Muscle of leg (tissue), 3 donors: ENCODE measurements at regions not wholly inside any gene's neighbourhood (a gene's known extent, or its start where the extent isn't known, plus 50 kb on each side); places are given as distances from the start of the nearest gene placed in this dataset.
"Not testable (repeated sequence)": the region's sequence is repeated elsewhere in the genome, so short reads cannot be mapped to it uniquely, and the experiment has no call there.

Experiments used
- DNase-seq: peaks from one replicate; pipeline ENCODE4 v3.0.0; 2013
- H3K27ac ChIP-seq: one replicate; pipeline ENCODE4 v1.5.1; 2013; ENCODE audit warnings: mild to moderate bottlenecking, low read length, control low read depth
- H3K27me3 ChIP-seq: one replicate; pipeline ENCODE4 v1.6.1; 2013; ENCODE audit warnings: low read length; ENCODE audit not compliant: control insufficient read depth, insufficient read depth
- H3K36me3 ChIP-seq: one replicate; pipeline ENCODE4 v1.6.1; 2013; ENCODE audit warnings: low read length; ENCODE audit not compliant: control insufficient read depth, insufficient read depth
- H3K4me1 ChIP-seq: one replicate; pipeline ENCODE4 v1.6.1; 2013; ENCODE audit warnings: low read length; ENCODE audit not compliant: control insufficient read depth, insufficient read depth
- H3K4me3 ChIP-seq: one replicate; pipeline ENCODE4 v1.5.1; 2013; ENCODE audit warnings: low read length, control low read depth
- H3K9me3 ChIP-seq: replicated peaks from 2 replicates; pipeline ENCODE4 v1.6.1; 2013; ENCODE audit warnings: low read depth, low read length; ENCODE audit not compliant: control insufficient read depth
- WGBS: methylation state at CpG from one replicate; pipeline ENCODE4 v1.1.5; 2013; ENCODE audit warnings: missing lambda C conversion rate; ENCODE audit not compliant: insufficient coverage; 5-methylcytosine and 5-hydroxymethylcytosine counted together

DNA sequence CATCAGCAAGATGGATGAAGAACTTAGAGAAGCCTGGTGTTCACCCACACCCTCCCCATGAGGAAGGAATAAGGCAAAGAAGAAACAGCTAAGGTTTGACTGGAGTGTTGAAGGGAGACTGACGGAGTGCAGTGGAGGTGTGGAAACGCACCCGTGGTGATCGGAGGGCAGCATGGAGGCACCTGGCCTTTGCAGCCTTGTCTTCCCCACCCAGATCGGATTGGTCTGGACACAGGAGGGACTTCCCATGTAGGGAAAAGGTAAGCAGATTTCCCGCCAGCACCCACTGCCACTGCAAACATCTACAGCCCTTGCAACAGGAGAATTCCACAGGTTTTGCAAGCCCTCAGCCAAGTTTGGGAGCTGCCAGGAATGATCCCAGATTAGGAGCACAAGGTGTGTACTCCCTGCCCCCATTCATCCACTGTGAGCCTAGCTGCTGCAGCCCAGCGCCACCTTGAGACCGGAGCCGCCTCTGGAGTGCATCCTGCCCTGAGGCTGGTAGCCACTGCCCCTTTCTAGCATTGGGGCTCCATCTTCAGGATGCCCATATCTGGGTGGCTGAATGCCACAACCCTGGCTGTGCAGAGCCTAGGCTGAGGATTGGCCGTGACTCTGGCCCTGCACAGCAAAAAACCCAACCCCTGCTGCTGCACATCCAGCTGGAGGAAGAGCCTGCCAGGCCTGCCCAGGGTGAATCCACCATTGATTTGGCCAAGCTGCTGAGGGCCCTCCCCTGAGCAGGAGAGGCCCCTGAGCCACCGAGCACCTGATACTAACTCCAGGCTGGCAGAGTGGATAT is 411.1 kb downstream of the TMEM121 start:
- 71% methylated on average over 11 of the region's 11 CpGs for WGBS
- no peak overlapping the region for H3K4me3 ChIP-seq
- no peak for DNase-seq
- no peaks in the 10 kb centered on the region for H3K27me3 ChIP-seq
- no peak overlapping the region for H3K27ac ChIP-seq
- no peaks in the 10 kb centered on the region for H3K4me1 ChIP-seq
- H3K36me3 ChIP-seq, result no peaks in the 10 kb centered on the region
- peaks cover 49% of the 10 kb centered on the region for H3K9me3 ChIP-seq

DNA sequence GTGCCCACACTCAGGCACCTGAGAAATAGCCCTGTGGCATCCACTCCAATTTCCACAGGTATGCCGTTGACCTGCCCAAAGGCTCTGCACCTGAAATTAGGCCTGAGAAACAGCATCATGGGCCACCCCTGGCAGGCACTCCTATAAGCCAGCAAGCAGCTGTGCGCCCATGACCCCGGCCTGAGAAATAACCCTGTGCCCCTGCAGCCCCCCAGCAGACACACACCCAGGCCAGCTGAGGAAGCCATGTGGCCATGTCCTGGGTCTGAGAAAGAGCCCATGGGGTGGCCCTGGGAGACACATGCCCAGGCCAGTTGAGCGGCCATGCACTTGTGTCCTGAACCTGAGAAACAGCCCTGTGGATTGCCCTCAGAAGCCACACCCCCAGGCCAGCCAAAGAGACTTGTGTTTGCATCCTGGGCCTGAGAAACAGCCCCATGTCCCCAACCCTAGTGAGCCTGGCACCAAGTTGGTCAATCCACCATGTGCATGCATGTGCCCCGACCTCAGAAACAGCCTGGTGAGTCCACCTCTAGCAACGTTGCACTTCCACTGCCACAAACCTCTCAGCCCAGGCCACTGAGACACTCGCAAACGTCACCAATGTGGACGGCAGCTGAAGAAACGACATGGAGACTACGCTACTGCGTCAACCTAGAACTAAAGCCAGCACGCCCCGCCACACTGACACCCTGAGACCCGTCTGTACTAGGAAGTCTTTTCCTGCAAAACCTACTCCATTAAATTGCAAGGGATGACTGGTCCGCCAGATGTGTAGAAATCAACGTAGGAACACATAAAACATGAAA is 411.9 kb downstream of the TMEM121 start:
- no peak overlapping the region for H3K4me3 ChIP-seq
- DNase-seq, result no peak
- H3K36me3 ChIP-seq, result no peaks in the 10 kb centered on the region
- no peaks in the 10 kb centered on the region for H3K27me3 ChIP-seq
- no peaks in the 10 kb centered on the region for H3K4me1 ChIP-seq
- 92% methylated on average over 14 of the region's 17 CpGs for WGBS
- H3K9me3 ChIP-seq, result peaks cover 47% of the 10 kb centered on the region
- H3K27ac ChIP-seq, result no peak overlapping the region

- H3K27me3 ChIP-seq, result no peaks in the 10 kb centered on the region
- no peaks in the 10 kb centered on the region for H3K36me3 ChIP-seq
- no peak for DNase-seq
- peaks cover 45% of the 10 kb centered on the region for H3K9me3 ChIP-seq
- H3K4me3 ChIP-seq, result no peak overlapping the region
- H3K4me1 ChIP-seq, result no peaks in the 10 kb centered on the region
- no CpG with 5 or more reads among the region's 1 CpG for WGBS
- H3K27ac ChIP-seq, result no peak overlapping the region
Measured at GRCh38 chr14:105938959-105939358, 412.6 kb downstream of the TMEM121 start.

DNA sequence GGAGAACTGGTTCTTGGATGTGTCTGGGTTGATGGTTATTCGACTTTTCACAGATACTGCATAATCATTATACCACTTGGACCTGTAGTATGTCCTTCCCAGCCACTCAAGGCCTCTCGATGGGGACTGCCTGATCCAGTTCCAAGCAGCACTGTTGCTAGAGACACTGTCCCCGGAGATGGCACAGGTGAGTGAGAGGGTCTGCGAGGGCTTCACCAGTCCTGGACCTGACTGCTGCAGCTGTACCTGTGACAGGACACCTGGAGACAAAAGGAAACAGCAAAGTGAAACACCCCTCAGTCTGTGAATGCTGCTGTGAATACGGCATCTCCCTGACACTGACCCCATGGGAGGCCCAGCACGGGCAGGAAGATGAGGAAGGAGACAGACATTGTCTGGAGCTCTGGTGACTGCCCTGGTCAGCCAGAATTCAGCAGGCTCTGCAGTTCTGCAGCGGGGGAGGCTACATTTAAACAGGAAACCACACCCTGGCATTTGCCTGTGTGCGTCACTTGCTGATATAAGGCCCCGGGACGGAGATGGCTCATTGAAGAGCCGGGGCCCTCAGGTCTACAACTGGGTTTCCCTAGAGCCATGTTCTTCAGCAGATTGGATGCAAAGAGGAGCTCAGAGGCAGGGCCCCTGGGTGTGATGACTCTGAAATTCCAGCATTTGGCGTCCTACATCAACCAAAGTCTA is 413.6 kb downstream of the TMEM121 start:
- no peak for DNase-seq
- Histone ChIP-seq H3K27ac (no peak overlapping the region), H3K27me3 (no peaks in the 10 kb centered on the region), H3K9me3 (peaks cover 49% of the 10 kb centered on the region), H3K4me3 (no peak overlapping the region), H3K36me3 (no peaks in the 10 kb centered on the region), H3K4me1 (no peaks in the 10 kb centered on the region)
- 78% methylated on average over 11 of the region's 12 CpGs for WGBS

DNA sequence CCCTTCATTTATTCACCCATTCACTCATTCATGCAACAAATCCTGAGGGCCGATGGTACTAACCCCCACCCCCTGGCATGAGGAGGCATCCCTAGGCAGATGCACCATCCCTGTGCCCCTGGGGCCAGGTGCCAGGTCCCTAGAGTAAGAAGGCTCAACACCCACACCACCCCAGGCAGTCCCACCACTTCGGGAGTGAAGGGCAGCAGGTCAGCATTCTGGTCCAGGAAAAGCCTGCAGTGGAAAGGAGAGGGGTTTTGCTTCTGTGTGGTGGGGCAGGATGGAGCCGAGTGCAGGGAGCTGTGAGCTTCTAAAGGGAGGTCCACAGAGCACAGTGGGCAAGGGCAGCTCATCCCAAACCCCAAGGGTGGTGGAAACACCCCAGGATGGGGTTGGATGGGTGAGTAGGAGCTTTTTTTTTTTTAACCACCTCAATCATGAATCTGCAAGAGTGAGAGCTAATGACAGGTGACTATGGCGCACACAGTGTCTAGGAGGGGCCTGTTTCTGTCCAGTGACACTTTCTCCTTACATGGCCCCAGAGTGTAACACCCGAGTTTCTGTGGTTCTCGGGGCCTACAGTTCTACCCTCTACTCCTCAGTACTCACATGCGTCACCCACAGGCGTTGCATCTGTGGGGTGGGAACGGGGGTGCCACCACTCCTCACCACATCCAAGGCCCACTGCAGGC is 414.3 kb downstream of the TMEM121 start:
- no peaks in the 10 kb centered on the region for H3K36me3 ChIP-seq
- H3K4me1 ChIP-seq, result no peaks in the 10 kb centered on the region
- no peak for DNase-seq
- peaks cover 47% of the 10 kb centered on the region for H3K9me3 ChIP-seq
- no peak overlapping the region for H3K27ac ChIP-seq
- WGBS, result 92% methylated on average over 2 of the region's 9 CpGs
- H3K27me3 ChIP-seq, result no peaks in the 10 kb centered on the region
- no peak overlapping the region for H3K4me3 ChIP-seq

DNA sequence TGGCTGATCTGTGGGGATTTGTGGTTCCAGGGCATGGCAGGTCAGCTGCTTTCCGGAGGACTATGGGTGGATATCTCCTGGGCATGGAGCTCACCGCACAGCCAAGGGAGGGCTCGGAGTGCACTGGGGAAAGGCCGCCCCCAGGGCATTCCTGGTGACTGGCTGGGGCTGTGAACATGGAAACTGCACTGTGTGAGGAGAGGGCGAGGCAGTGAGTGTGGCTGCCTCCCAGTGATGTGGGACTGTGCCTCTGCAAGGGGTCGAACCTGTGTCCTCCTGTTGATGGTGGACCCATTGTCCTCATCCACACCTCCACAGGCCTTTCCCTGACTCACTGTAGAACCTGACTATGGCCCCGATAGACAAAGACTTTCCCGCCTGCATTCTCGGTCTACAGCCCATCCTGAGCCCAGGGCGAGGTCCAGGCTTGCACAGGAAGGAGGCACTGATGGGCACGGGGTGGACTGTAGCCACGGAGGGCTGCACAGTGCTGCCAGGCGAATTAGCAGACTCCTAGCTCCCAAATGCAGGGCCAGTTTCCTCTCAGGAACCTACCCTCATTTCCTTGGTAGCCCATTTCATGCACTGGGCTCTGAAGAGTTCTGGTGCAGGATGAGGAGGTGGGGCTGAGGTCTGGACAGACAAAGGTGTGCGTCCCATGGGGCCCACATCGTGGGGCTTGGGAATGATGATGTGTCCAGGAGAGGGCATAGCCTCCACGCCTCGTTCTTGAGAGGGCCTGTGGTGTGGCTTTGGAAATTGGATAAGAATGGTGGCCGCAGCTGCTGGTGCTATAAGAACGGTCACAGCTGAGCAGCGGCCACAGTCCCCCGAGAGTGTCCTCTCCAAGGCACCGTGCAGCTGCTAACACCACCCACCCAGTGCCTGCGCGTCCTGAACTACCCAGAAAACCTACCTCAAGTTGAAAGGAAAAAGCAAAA is 415.1 kb downstream of the TMEM121 start:
- WGBS, result 81% methylated on average over 14 of the region's 24 CpGs
- Histone ChIP-seq H3K36me3 (no peaks in the 10 kb centered on the region), H3K27me3 (no peaks in the 10 kb centered on the region), H3K27ac (no peak overlapping the region), H3K9me3 (peaks cover 45% of the 10 kb centered on the region), H3K4me3 (no peak overlapping the region), H3K4me1 (no peaks in the 10 kb centered on the region)
- DNase-seq, result no peak

GRCh38 chr14:105942725-105943124 is 416.3 kb downstream of the TMEM121 start:
- H3K4me1 ChIP-seq, H3K4me3 ChIP-seq, H3K27me3 ChIP-seq, DNase-seq, H3K27ac ChIP-seq, H3K36me3 ChIP-seq: not testable (repeated sequence)
- WGBS, result 89% methylated on average over 22 of the region's 22 CpGs
- H3K9me3 ChIP-seq, result peaks cover 38% of the 10 kb centered on the region

DNA sequence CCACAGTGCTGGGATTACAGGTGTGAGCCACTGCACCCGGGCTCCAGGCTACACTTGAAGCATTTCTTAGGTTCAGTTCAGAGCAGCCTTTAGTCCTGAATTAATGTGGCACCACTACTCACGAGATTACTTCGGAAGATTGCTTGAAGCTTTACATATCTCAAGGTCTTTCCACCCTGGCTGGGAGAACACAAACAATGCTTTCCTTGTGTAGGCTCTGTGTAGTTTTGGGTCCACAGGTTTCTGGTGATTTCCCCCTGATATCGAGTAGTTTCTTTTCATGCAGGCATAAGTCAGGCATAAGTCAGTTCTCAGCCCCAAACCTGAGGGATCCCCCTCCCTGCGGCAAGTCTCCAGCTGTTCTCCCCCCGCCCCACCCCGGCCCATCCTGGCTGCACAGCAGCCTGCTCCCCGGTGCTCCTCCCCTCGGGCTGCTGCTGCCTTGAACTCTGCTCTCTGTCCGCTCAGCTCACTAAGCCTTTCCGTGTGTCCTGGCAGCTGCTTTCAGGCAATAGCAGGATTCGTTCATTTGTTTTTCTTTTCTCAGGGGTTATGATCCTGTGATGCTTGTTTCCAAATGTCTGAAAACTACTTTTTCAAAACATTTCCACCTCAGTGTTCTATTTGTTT is 417.7 kb downstream of the TMEM121 start:
- Histone ChIP-seq H3K4me3 (no peak overlapping the region), H3K27ac (no peak overlapping the region), H3K9me3 (peaks cover 29% of the 10 kb centered on the region), H3K36me3 (no peaks in the 10 kb centered on the region), H3K27me3 (no peaks in the 10 kb centered on the region), H3K4me1 (no peaks in the 10 kb centered on the region)
- no peak for DNase-seq
- WGBS, result 88% methylated on average over 8 of the region's 12 CpGs
